ENCODE measurements at regions not wholly inside any gene's neighbourhood (a gene's known extent, or its start where the extent isn't known, plus 50 kb on each side); places are given as distances from the start of the nearest gene placed in this dataset.

DNA sequence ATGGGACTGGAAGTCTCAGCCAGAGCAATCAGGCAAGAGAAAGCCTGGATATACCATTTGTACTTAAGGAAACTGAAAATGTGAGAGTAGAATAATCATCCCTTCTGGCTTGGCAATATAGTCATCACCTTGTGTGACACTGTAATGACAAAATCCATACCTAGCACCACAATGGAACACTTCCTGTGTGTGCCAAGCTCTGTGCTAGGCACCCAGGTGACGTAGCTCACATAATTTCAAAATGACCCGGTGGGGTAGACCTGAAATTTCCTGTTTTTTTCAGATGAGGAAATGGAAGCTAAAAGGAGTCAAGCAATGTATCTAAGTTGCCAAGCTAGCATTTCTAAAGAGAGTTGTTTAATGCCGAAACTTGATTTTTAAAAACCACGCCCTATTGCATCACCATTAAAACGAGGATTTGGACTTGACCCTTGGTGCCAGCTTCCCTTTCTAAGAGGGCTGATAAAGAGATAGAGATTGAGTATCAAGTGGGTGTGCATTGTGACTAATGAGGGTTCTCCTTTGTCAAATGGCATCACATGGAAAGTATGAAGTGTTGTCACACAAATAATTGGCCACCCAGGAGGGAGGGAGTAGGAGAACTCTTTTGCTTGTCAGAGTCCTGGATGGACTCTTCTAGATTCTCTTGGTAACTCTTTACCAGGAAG, 141.3 kb upstream of the PDZRN3 start:
- TF ChIP-seq POLR2A (IDR thresholded peaks at IDR 0.05; ENCODE audit: low read depth, low read length) (no peak), TAF1 (IDR thresholded peaks at IDR 0.05; ENCODE audit: low read depth, low read length) (no peak)

Data from GM12891 (cell line).